RWPE2 (cell line): ENCODE measurements at regions not wholly inside any gene's neighbourhood (a gene's known extent, or its start where the extent isn't known, plus 50 kb on each side); places are given as distances from the start of the nearest gene placed in this dataset.

ENCODE experiments used
- ATAC-seq: fragments of 200-7000 bp; cut with Tn5 transposase; 3 replicates; pipeline ENCODE4 v1.9.1; 2021; ENCODE audit warnings: low read depth
- DNase-seq: peaks from one replicate; pipeline ENCODE4 v3.0.0-alpha.2; 2020; ENCODE audit warnings: low spot score
- H3K27ac ChIP-seq: fragments of 450-650 bp; 2 replicates; pipeline ENCODE4 v1.5.1; 2017; ENCODE audit warnings: mild to moderate bottlenecking; ENCODE audit not compliant: poor library complexity, severe bottlenecking
- H3K27me3 ChIP-seq: fragments of 250-450 bp; sonication (Bioruptor Pico); 2 replicates; pipeline ENCODE4 v1.5.1; 2021; ENCODE audit warnings: mild to moderate bottlenecking, moderate library complexity; ENCODE audit not compliant: insufficient read depth, poor library complexity, severe bottlenecking
- H3K36me3 ChIP-seq: fragments of 250-450 bp; sonication (Bioruptor Pico); 2 replicates; pipeline ENCODE4 v1.5.1; 2020; ENCODE audit warnings: low read depth, mild to moderate bottlenecking, moderate library complexity
- H3K4me1 ChIP-seq: fragments of 250-450 bp; sonication (Bioruptor Pico); 2 replicates; pipeline ENCODE4 v1.5.1; 2021; ENCODE audit warnings: mild to moderate bottlenecking, moderate library complexity; ENCODE audit not compliant: insufficient read depth, poor library complexity, severe bottlenecking
- H3K4me3 ChIP-seq: fragments of 250-450 bp; sonication (Bioruptor Pico); 2 replicates; pipeline ENCODE4 v1.5.1; 2021; ENCODE audit warnings: mild to moderate bottlenecking, moderate library complexity; ENCODE audit not compliant: severe bottlenecking
- H3K9me3 ChIP-seq: fragments of 250-450 bp; sonication (Bioruptor Pico); 2 replicates; pipeline ENCODE4 v1.5.1; 2021; ENCODE audit warnings: mild to moderate bottlenecking, moderate library complexity; ENCODE audit not compliant: severe bottlenecking
- TF ChIP-seq, protein P1 (sequence below): fragments of 450-650 bp; IDR thresholded peaks from one replicate; pipeline ENCODE4 v1.5.1; 2017; ENCODE audit warnings: mild to moderate bottlenecking, moderate library complexity; ENCODE audit not compliant: poor library complexity, severe bottlenecking

DNA sequence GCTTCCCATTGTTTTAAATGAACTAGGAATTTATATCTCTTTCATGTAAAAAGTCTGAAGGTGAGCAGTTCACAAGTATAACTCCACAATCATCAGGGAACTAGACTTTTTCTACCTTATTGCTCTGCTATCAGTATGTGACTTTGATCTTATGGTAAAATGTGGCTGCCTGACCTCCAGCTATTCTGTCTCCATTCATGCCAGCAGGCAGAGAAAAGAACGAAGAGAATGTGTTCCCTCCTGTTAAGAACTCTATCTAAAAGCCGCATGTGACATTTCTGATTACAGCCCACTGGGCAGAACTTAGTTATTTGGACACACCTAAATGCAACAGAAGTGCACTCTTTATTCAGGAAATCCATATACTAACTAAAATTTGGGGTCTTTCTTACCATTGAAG, 102.8 kb upstream of the MBL2 start:
- Histone ChIP-seq H3K27ac (no peak overlapping the region), H3K36me3 (no peaks in the 10 kb centered on the region), H3K27me3 (no peaks in the 10 kb centered on the region), H3K4me3 (no peak overlapping the region), H3K9me3 (peaks cover 2% of the 10 kb centered on the region), H3K4me1 (peaks cover 15% of the 10 kb centered on the region)
- ATAC-seq (no peak), DNase-seq (no peak)
- TF ChIP-seq, protein P1, sequence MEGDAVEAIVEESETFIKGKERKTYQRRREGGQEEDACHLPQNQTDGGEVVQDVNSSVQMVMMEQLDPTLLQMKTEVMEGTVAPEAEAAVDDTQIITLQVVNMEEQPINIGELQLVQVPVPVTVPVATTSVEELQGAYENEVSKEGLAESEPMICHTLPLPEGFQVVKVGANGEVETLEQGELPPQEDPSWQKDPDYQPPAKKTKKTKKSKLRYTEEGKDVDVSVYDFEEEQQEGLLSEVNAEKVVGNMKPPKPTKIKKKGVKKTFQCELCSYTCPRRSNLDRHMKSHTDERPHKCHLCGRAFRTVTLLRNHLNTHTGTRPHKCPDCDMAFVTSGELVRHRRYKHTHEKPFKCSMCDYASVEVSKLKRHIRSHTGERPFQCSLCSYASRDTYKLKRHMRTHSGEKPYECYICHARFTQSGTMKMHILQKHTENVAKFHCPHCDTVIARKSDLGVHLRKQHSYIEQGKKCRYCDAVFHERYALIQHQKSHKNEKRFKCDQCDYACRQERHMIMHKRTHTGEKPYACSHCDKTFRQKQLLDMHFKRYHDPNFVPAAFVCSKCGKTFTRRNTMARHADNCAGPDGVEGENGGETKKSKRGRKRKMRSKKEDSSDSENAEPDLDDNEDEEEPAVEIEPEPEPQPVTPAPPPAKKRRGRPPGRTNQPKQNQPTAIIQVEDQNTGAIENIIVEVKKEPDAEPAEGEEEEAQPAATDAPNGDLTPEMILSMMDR = no peak

DNA sequence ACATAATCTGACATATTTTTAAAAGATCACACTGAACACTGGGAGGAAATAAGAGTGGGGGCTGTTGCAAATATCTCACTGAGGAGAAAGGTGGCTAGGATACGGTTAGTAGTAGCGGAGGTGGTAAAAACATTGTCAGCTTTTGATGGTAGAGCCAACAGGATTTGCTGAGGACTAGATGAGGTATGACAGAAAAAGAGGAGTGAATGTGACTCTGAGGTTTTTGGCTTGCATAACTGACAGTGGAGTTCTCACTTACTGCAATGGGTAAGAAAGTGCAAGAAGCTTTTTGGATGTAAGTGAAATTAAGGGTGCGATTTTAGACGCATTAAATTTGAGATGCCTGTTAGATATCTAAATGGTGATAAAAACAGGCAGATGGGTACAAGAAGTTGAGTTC, 102.0 kb upstream of the MBL2 start:
- peaks cover 8% of the 10 kb centered on the region for H3K4me1 ChIP-seq
- ATAC-seq = no peak
- H3K27ac ChIP-seq = no peak overlapping the region
- no peaks in the 10 kb centered on the region for H3K36me3 ChIP-seq
- peaks cover 2% of the 10 kb centered on the region for H3K9me3 ChIP-seq
- no peak overlapping the region for H3K4me3 ChIP-seq
- H3K27me3 ChIP-seq = no peaks in the 10 kb centered on the region
- no peak for DNase-seq
- TF ChIP-seq, protein P1 = no peak

DNA sequence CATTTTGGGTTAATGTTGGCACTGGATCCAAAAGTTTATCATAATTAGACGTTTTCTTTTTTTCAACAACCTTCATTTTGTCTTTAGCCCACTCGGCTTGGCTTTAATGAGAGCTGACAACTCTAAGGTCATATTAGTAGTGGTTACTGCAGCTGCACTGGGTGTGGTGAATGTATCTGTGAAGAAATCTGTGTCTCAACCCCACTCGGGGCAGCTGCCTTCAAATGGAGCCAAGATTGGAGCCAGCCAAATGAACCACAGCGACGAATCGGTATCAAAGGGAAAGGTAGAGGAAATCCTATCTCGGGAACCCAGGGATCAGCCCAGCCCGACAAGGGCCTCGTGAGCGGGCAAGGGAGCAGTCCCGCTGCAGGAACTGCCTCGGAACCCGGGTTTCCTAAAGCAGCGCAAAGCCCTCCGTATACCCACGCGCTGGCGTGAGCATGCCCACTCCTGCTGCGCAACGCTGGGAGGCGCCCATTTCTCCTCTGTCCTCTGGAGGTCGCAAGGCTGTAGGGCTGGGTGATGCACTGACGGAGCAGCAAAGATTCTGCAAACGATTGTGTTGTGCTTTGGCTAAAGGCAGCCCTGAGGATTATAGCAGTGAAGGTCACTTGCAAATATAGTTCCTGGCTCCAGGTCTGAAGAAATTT, 98.7 kb upstream of the MBL2 start:
- Histone ChIP-seq H3K4me3 (no peak overlapping the region), H3K27ac (no peak overlapping the region), H3K27me3 (no peaks in the 10 kb centered on the region), H3K4me1 (no peaks in the 10 kb centered on the region), H3K9me3 (no peaks in the 10 kb centered on the region), H3K36me3 (no peaks in the 10 kb centered on the region)
- no peak for ATAC-seq
- no peak for DNase-seq
- TF ChIP-seq, protein P1 = no peak

DNA sequence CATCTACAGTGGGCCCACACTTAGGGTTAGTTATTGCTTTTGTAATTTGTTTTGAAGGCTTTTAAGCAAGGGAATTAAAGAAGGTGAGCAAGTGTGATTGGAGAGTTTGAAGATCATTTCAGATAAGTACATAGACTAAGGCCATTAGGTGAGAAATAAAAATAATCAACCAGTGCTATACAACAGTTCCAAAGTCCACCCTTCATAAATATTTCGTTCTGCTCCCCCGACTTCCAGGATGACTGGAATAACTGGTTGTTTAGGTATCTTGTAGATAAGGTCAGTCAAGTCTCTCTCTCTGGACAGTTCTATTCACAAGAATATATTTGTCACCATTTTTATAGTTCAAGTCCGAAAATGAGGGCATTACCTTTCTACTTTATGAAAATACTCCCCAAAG, 98.0 kb upstream of the MBL2 start:
- no peak overlapping the region for H3K27ac ChIP-seq
- DNase-seq (no peak), ATAC-seq (no peak)
- H3K9me3 ChIP-seq = no peaks in the 10 kb centered on the region
- no peak overlapping the region for H3K4me3 ChIP-seq
- H3K27me3 ChIP-seq = no peaks in the 10 kb centered on the region
- H3K4me1 ChIP-seq = no peaks in the 10 kb centered on the region
- TF ChIP-seq, protein P1 = no peak
- no peaks in the 10 kb centered on the region for H3K36me3 ChIP-seq

DNA sequence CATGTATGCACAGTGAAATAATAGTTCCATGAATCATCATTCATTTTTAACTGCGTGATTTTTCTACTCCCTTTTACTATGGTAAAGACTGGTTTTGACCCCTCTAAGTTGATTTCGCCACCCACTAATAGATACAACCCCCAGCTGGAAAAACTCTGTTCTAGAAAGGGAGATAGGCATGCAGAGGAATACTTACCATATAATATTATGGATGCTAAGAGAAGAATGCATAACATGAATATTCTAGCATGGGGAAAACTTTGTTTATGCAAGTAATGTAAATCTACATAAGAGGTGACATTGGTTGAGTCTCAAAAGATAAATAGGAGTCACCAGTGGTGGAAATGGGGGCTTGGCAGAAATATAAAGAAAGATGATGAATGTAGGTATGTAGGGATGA, 97.3 kb upstream of the MBL2 start:
- ATAC-seq = no peak
- no peaks in the 10 kb centered on the region for H3K36me3 ChIP-seq
- no peaks in the 10 kb centered on the region for H3K27me3 ChIP-seq
- peaks cover 2% of the 10 kb centered on the region for H3K4me1 ChIP-seq
- DNase-seq = no peak
- no peaks in the 10 kb centered on the region for H3K9me3 ChIP-seq
- TF ChIP-seq, protein P1 = no peak
- no peak overlapping the region for H3K27ac ChIP-seq
- H3K4me3 ChIP-seq = no peak overlapping the region
